ENCODE measurements at regions not wholly inside any gene's neighbourhood (a gene's known extent, or its start where the extent isn't known, plus 50 kb on each side); places are given as distances from the start of the nearest gene placed in this dataset.

GRCh38 chr4:165612936-165613335, 234.1 kb downstream of the CPE start:
- DNase-seq, result no peak

- no peak for DNase-seq
These were observed 234.8 kb downstream of the CPE start for GRCh38 chr4:165613581-165613980.

- no peak for DNase-seq
These were observed 242.1 kb downstream of the CPE start for GRCh38 chr4:165620913-165621312.

GRCh38 chr4:165621983-165622382, 243.2 kb downstream of the CPE start:
- no peak for DNase-seq

- no peak for DNase-seq
These were observed 246.5 kb downstream of the CPE start for GRCh38 chr4:165625281-165625680.

GRCh38 chr4:165626316-165626715, 246.7 kb upstream of the TLL1 start:
- no peak for DNase-seq

- DNase-seq, result no peak
These were observed 245.9 kb upstream of the TLL1 start for GRCh38 chr4:165627128-165627527.

- DNase-seq, result no peak
These were observed 245.5 kb upstream of the TLL1 start for GRCh38 chr4:165627548-165627947.

- DNase-seq, result no peak
These were observed 244.5 kb upstream of the TLL1 start for GRCh38 chr4:165628572-165628971.

- no peak for DNase-seq
These were observed 242.4 kb upstream of the TLL1 start for GRCh38 chr4:165630671-165631070.

- DNase-seq, result no peak
These were observed 241.7 kb upstream of the TLL1 start for GRCh38 chr4:165631208-165631894.

- DNase-seq, result no peak
These were observed 241.1 kb upstream of the TLL1 start for GRCh38 chr4:165631912-165632311.

GRCh38 chr4:165634766-165635165, 238.3 kb upstream of the TLL1 start:
- DNase-seq, result no peak

- no peak for DNase-seq
These were observed 237.7 kb upstream of the TLL1 start for GRCh38 chr4:165635381-165635780.

GRCh38 chr4:165635951-165636350, 237.1 kb upstream of the TLL1 start:
- no peak for DNase-seq

GRCh38 chr4:165651901-165652300, 221.1 kb upstream of the TLL1 start:
- DNase-seq, result no peak

GRCh38 chr4:165654556-165654955, 218.5 kb upstream of the TLL1 start:
- DNase-seq, result no peak

- DNase-seq, result no peak
These were observed 216.6 kb upstream of the TLL1 start for GRCh38 chr4:165656399-165656798.

- no peak for DNase-seq
These were observed 216.1 kb upstream of the TLL1 start for GRCh38 chr4:165656829-165657490.

GRCh38 chr4:165662341-165662740, 210.7 kb upstream of the TLL1 start:
- DNase-seq, result peak; percentile 64

GRCh38 chr4:165663411-165663810, 209.6 kb upstream of the TLL1 start:
- no peak for DNase-seq

GRCh38 chr4:165666836-165667235, 206.2 kb upstream of the TLL1 start:
- DNase-seq, result no peak

- DNase-seq, result no peak
These were observed 205.1 kb upstream of the TLL1 start for GRCh38 chr4:165667969-165668368.

GRCh38 chr4:165668694-165669093, 204.3 kb upstream of the TLL1 start:
- DNase-seq, result no peak

- DNase-seq, result no peak
These were observed 196.0 kb upstream of the TLL1 start for GRCh38 chr4:165677081-165677480.
